GM12878 (cell line): ENCODE measurements at regions not wholly inside any gene's neighbourhood (a gene's known extent, or its start where the extent isn't known, plus 50 kb on each side); places are given as distances from the start of the nearest gene placed in this dataset.
A peak's percentile ranks its signal among the peaks of the same experiment; 100 is the strongest.

Experiments used
- ATAC-seq: fragments of 200-7000 bp; cut with Tn5 transposase; 3 replicates; pipeline ENCODE4 v1.9.1; 2020; ENCODE audit warnings: mild to moderate bottlenecking, moderate library complexity
- BruUV-seq: library from RNA; stranded (reverse); fragments of 400-500 nt; replicated peaks from 2 replicates; lab custom pipeline; 2021; lab: Mats Ljungman, UMichigan
- CTCF ChIA-PET: fragments of 300-600 bp; sonication (Branson Sonifier 250); formaldehyde crosslinking; extraction: SDS; loops from one replicate; lab custom pipeline; 2021; ENCODE audit warnings: inconsistent platforms; lab: Yijun Ruan, JAX
- POLR2A ChIA-PET: fragments of 350-600 bp; formaldehyde crosslinking; extraction: SDS; loops from one replicate; lab custom pipeline; 2021; ENCODE audit warnings: inconsistent platforms; lab: Charles Lee
- RAD21 ChIA-PET: fragments of 300-600 bp; sonication (Branson Sonifier 250); formaldehyde crosslinking; loops from one replicate; lab custom pipeline; 2023; ENCODE audit warnings: antibody characterized with exemption; ENCODE audit not compliant: unreplicated experiment; lab: Charles Lee
- SMC1A ChIA-PET: fragments of 300-600 bp; sonication (Branson Sonifier 250); formaldehyde crosslinking; loops from one replicate; lab custom pipeline; 2023; ENCODE audit not compliant: unreplicated experiment, uncharacterized antibody; lab: Charles Lee
- DNase-seq: peaks from one replicate; pipeline ENCODE4 v3.0.0-alpha.2; 2011; ENCODE audit warnings: low read depth, low spot score
- FAIRE-seq: peaks from 3 replicates; lab custom pipeline; 2011; peaks lifted over from hg19 to GRCh38; lab: Jason Lieb, UNC
- H2AFZ ChIP-seq: 2 replicates; pipeline ENCODE4 v1.6.0; 2011; ENCODE audit warnings: low read depth, low read length, control low read depth; ENCODE audit not compliant: control insufficient read depth
- H3K27ac ChIP-seq: 2 replicates; pipeline ENCODE4 v1.5.1; 2011; ENCODE audit warnings: control low read depth; ENCODE audit not compliant: control insufficient read depth, insufficient read depth
- H3K27me3 ChIP-seq, 2 experiments: replicated peaks in 1 of 2; 2 replicates each; pipeline versions ENCODE4 v1.6.0 to v1.6.1; 2011; ENCODE audit warnings: low read length in 1 of 2; ENCODE audit not compliant: control insufficient read depth in 2 of 2, insufficient read depth in 2 of 2
- H3K36me3 ChIP-seq, 2 experiments: 2 replicates each; pipeline ENCODE4 v1.5.1; 2011; ENCODE audit warnings: low read length in 1 of 2; ENCODE audit not compliant: control insufficient read depth in 2 of 2, insufficient read depth in 2 of 2
- H3K4me1 ChIP-seq: 2 replicates; pipeline ENCODE4 v1.6.1; 2011; ENCODE audit warnings: mild to moderate bottlenecking, low read length, moderate library complexity, mixed read lengths; ENCODE audit not compliant: control insufficient read depth, insufficient read depth
- H3K4me2 ChIP-seq: 2 replicates; pipeline ENCODE4 v1.6.0; 2011; ENCODE audit warnings: control low read depth; ENCODE audit not compliant: control insufficient read depth, insufficient read depth
- H3K4me3 ChIP-seq: fragments of 200-600 bp; sonication (generic); 2 replicates; pipeline ENCODE4 v1.5.1; 2016
- H3K79me2 ChIP-seq: 2 replicates; pipeline ENCODE4 v1.6.0; 2011; ENCODE audit warnings: low read length; ENCODE audit not compliant: control insufficient read depth, insufficient read depth
- H3K9ac ChIP-seq: 2 replicates; pipeline ENCODE4 v1.8.0; 2011; ENCODE audit warnings: low read length, control low read depth, mixed read lengths; ENCODE audit not compliant: control insufficient read depth, insufficient read depth
- H3K9me3 ChIP-seq: replicated peaks from 3 replicates; pipeline ENCODE4 v1.5.1; 2011; ENCODE audit warnings: mild to moderate bottlenecking, low read length; ENCODE audit not compliant: control insufficient read depth, insufficient read depth
- H4K20me1 ChIP-seq: 2 replicates; pipeline ENCODE4 v1.6.0; 2011; ENCODE audit not compliant: control insufficient read depth, insufficient read depth
- BACH1 ChIP-seq: fragments of 450-650 bp; IDR thresholded peaks from 2 replicates; pipeline ENCODE4 v1.6.1; 2017; ENCODE audit warnings: mild to moderate bottlenecking, borderline replicate concordance
- CHD4 ChIP-seq: fragments of 200-600 bp; sonication (generic); IDR thresholded peaks from 2 replicates; pipeline ENCODE4 v1.6.1; 2016; ENCODE audit warnings: mild to moderate bottlenecking
- E2F8 ChIP-seq: fragments of 450-650 bp; IDR thresholded peaks from 2 replicates; pipeline ENCODE4 v1.6.1; 2018; ENCODE audit warnings: mild to moderate bottlenecking, low read depth, moderate library complexity; ENCODE audit not compliant: partially characterized antibody
- GABPA ChIP-seq: IDR thresholded peaks from 2 replicates; pipeline ENCODE4 v1.6.1; 2014; ENCODE audit warnings: antibody characterized with exemption, low read depth, mild to moderate bottlenecking, inconsistent platforms
- IRF3 ChIP-seq: fragments of 450-650 bp; IDR thresholded peaks from 2 replicates; pipeline ENCODE4 v1.6.1; 2014; ENCODE audit warnings: mild to moderate bottlenecking
- KDM1A ChIP-seq: fragments of 200-600 bp; sonication (generic); IDR thresholded peaks from 2 replicates; pipeline ENCODE4 v1.6.1; 2016; ENCODE audit warnings: borderline replicate concordance
- MTA2 ChIP-seq: fragments of 450-650 bp; IDR thresholded peaks from 2 replicates; pipeline ENCODE4 v1.6.1; 2016; ENCODE audit warnings: low read depth, mild to moderate bottlenecking, moderate library complexity
- MYB ChIP-seq: fragments of 150-350 bp; IDR thresholded peaks from 2 replicates; pipeline ENCODE4 v1.6.1; 2014; ENCODE audit warnings: mild to moderate bottlenecking, low read depth, low read length, borderline replicate concordance
- NR2C2 ChIP-seq: IDR thresholded peaks from 2 replicates; pipeline ENCODE4 v1.6.1; 2011; ENCODE audit warnings: borderline replicate concordance, low read depth; ENCODE audit not compliant: control insufficient read depth, insufficient read length
- POLR2AphosphoS5 ChIP-seq: IDR thresholded peaks from 2 replicates; pipeline ENCODE4 v1.6.1; 2011; ENCODE audit warnings: mild to moderate bottlenecking, low read length, inconsistent platforms
- SMAD1 ChIP-seq: fragments of 450-650 bp; IDR thresholded peaks from 2 replicates; pipeline ENCODE4 v1.6.1; 2018; ENCODE audit warnings: mild to moderate bottlenecking, low read depth; ENCODE audit not compliant: partially characterized antibody
- SMC3 ChIP-seq: IDR thresholded peaks from 2 replicates; pipeline ENCODE4 v1.6.1; 2011; ENCODE audit warnings: low read length, improper control_type of control experiment, borderline replicate concordance
- SPI1 ChIP-seq: IDR thresholded peaks from 2 replicates; pipeline ENCODE4 v1.6.1; 2011; ENCODE audit warnings: low read depth, mild to moderate bottlenecking, low read length, moderate library complexity, borderline replicate concordance; ENCODE audit not compliant: insufficient read depth
- TCF12 ChIP-seq: IDR thresholded peaks from 2 replicates; pipeline ENCODE4 v1.6.1; 2011; ENCODE audit warnings: low read depth, mild to moderate bottlenecking, low read length
- YBX1 ChIP-seq: fragments of 450-650 bp; IDR thresholded peaks from 2 replicates; pipeline ENCODE4 v1.6.1; 2016; ENCODE audit warnings: antibody characterized with exemption
- ZBTB33 ChIP-seq: fragments of 450-650 bp; IDR thresholded peaks from 2 replicates; pipeline ENCODE4 v1.6.1; 2017; ENCODE audit warnings: mild to moderate bottlenecking
- ZNF24 ChIP-seq: fragments of 450-650 bp; IDR thresholded peaks from 2 replicates; pipeline ENCODE4 v1.6.1; 2017; ENCODE audit warnings: antibody characterized with exemption, mild to moderate bottlenecking
- ZZZ3 ChIP-seq: IDR thresholded peaks from 2 replicates; pipeline ENCODE4 v1.6.1; 2011; ENCODE audit warnings: low read depth; ENCODE audit not compliant: control insufficient read depth, insufficient read length
- WGBS: methylation state at CpG from one replicate; pipeline ENCODE4 v1.1.6; 2016; ENCODE audit warnings: low lambda C conversion rate; ENCODE audit not compliant: insufficient replicate concordance, insufficient coverage; ENCODE audit errors: missing lambda C conversion rate; 5-methylcytosine and 5-hydroxymethylcytosine counted together
- in situ Hi-C: fragments of 300-500 bp; cut with MboI; formaldehyde crosslinking; loops from 9 replicates; pipeline ENCODE4 v1.14.3; 2018; ENCODE audit warnings: mixed read lengths
- intact Hi-C: fragments of 100-400 bp; cut with micrococcal nuclease; formaldehyde crosslinking; loops from one replicate; pipeline ENCODE4 v1.14.2; 2022; ENCODE audit not compliant: unreplicated experiment

GRCh38 chr15:19988094-19988660 is 553.4 kb downstream of the GOLGA6L6 start:
- H3K27me3 ChIP-seq, result no peaks in the 10 kb centered on the region
- intact Hi-C loops, result no loop called here
- H3K4me1 ChIP-seq, result no peaks in the 10 kb centered on the region
- ATAC-seq (0 out of 3 replicates have a peak, but pooled peaks have one; percentile 32), DNase-seq (peak; percentile 12), FAIRE-seq (no peak)
- H3K4me3 ChIP-seq, result no peak overlapping the region
- no peak overlapping the region for H3K9ac ChIP-seq
- no TSS peak for BruUV-seq
- H3K4me2 ChIP-seq, result no peak overlapping the region
- H3K36me3 ChIP-seq, result no peaks in the 10 kb centered on the region
- H4K20me1 ChIP-seq, result no peaks in the 10 kb centered on the region
- TF ChIP-seq MTA2 (no peak), NR2C2 (no peak), BACH1 (no peak), ZZZ3 (no peak), SMAD1 (no peak), TCF12 (no peak), E2F8 (no peak), SMC3 (no peak), CHD4 (no peak), KDM1A (no peak), GABPA (no peak), IRF3 (no peak), MYB (no peak), YBX1 (no peak), SPI1 (no peak), POLR2AphosphoS5 (no peak), ZNF24 (no peak), ZBTB33 (no peak)
- H3K79me2 ChIP-seq, result no peaks in the 10 kb centered on the region
- CTCF ChIA-PET, result no interaction called here
- in situ Hi-C loops, result no loop called here
- H3K27ac ChIP-seq, result no peak overlapping the region
- SMC1A ChIA-PET, result no interaction called here
- H2AFZ ChIP-seq, result no peak overlapping the region
- 4% methylated on average over 5 of the region's 5 CpGs for whole genome bisulfite sequencing
- no peaks in the 10 kb centered on the region; the same call in 2 of the 3 replicates for H3K9me3 ChIP-seq
- POLR2A ChIA-PET, result no interaction called here
- RAD21 ChIA-PET, result no interaction called here
